Stimulated activated CD8-positive, alpha-beta memory T cell treated with anti-CD3 and anti-CD28 coated beads, Interleukin-15, amount 100 ng/mL, for 4 hours (primary cell): ENCODE measurements at regions not wholly inside any gene's neighbourhood (a gene's known extent, or its start where the extent isn't known, plus 50 kb on each side); places are given as distances from the start of the nearest gene placed in this dataset.
A peak's percentile ranks its signal among the peaks of the same experiment; 100 is the strongest.
"Not testable (repeated sequence)": the region's sequence is repeated elsewhere in the genome, so short reads cannot be mapped to it uniquely, and the experiment has no call there.

ENCODE experiments used
- DNase-seq, 2 donors: peaks; one replicate each; pipeline ENCODE4 v3.0.0-alpha.2; 2020; ENCODE audit warnings: low read depth in 2 of 2

GRCh38 chr1:19024532-19024931 is 68.1 kb upstream of the IFFO2 start:
- DNase-seq: no peak

- DNase-seq: no peak
These were observed 67.3 kb upstream of the IFFO2 start for GRCh38 chr1:19023787-19024186.

- no peak for DNase-seq
These were observed 65.4 kb upstream of the IFFO2 start for GRCh38 chr1:19021845-19022244.

- not testable (repeated sequence) for DNase-seq
These were observed 62.8 kb upstream of the IFFO2 start for GRCh38 chr1:19019288-19019687.

- no peak for DNase-seq
These were observed 59.0 kb upstream of the IFFO2 start for GRCh38 chr1:19015476-19015875.

GRCh38 chr1:19014765-19015164 is 58.3 kb upstream of the IFFO2 start:
- DNase-seq: no peak

- DNase-seq: no peak
These were observed 57.5 kb upstream of the IFFO2 start for GRCh38 chr1:19013826-19014548.

- no peak for DNase-seq
These were observed 55.4 kb upstream of the IFFO2 start for GRCh38 chr1:19011845-19012231.

GRCh38 chr1:19010995-19011844 is 54.7 kb upstream of the IFFO2 start:
- peak; percentile 40 to 48 for DNase-seq

GRCh38 chr1:19010503-19010902 is 54.0 kb upstream of the IFFO2 start:
- no peak for DNase-seq

GRCh38 chr1:19009882-19010321 is 53.4 kb upstream of the IFFO2 start:
- DNase-seq: no peak

- no peak for DNase-seq
These were observed 52.8 kb upstream of the IFFO2 start for GRCh38 chr1:19009126-19009881.

- DNase-seq: no peak
These were observed 51.3 kb upstream of the IFFO2 start for GRCh38 chr1:19007491-19008441.

- no peak for DNase-seq
These were observed 50.4 kb upstream of the IFFO2 start for GRCh38 chr1:19006837-19007271.
